ENCODE measurements at regions not wholly inside any gene's neighbourhood (a gene's known extent, or its start where the extent isn't known, plus 50 kb on each side); places are given as distances from the start of the nearest gene placed in this dataset.

DNA sequence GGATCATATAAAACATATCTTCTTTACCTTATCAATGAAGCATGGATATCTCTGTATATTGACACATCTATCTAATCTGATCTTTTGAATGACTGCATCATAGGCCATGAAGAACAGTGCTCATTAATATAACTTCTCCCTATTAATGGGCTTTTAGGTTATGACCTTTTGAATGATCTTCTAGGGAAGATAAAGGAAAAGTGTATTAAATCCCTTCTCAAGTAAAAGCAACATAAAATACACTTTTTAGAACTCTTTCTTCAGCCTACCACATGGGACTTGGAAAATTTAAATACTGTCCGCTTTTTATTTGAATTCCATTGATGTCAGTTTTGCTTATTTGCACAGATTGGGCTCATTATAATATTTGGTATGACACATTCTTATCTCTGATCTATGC, 425.4 kb downstream of the MED13L start:
- WGBS, 2 experiments (ENCODE audit: extremely low coverage in 1 of 2, insufficient coverage in 1 of 2, insufficient read length in 1 of 2, insufficient replicate concordance in 2 of 2, low coverage in 1 of 2, low lambda C conversion rate in 2 of 2, missing lambda C conversion rate in 1 of 2), result 97% methylated on average over 1 of the region's 1 CpG; no CpG with 5 or more reads in 1 of the 2 experiments
- TF ChIP-seq, protein P1, sequence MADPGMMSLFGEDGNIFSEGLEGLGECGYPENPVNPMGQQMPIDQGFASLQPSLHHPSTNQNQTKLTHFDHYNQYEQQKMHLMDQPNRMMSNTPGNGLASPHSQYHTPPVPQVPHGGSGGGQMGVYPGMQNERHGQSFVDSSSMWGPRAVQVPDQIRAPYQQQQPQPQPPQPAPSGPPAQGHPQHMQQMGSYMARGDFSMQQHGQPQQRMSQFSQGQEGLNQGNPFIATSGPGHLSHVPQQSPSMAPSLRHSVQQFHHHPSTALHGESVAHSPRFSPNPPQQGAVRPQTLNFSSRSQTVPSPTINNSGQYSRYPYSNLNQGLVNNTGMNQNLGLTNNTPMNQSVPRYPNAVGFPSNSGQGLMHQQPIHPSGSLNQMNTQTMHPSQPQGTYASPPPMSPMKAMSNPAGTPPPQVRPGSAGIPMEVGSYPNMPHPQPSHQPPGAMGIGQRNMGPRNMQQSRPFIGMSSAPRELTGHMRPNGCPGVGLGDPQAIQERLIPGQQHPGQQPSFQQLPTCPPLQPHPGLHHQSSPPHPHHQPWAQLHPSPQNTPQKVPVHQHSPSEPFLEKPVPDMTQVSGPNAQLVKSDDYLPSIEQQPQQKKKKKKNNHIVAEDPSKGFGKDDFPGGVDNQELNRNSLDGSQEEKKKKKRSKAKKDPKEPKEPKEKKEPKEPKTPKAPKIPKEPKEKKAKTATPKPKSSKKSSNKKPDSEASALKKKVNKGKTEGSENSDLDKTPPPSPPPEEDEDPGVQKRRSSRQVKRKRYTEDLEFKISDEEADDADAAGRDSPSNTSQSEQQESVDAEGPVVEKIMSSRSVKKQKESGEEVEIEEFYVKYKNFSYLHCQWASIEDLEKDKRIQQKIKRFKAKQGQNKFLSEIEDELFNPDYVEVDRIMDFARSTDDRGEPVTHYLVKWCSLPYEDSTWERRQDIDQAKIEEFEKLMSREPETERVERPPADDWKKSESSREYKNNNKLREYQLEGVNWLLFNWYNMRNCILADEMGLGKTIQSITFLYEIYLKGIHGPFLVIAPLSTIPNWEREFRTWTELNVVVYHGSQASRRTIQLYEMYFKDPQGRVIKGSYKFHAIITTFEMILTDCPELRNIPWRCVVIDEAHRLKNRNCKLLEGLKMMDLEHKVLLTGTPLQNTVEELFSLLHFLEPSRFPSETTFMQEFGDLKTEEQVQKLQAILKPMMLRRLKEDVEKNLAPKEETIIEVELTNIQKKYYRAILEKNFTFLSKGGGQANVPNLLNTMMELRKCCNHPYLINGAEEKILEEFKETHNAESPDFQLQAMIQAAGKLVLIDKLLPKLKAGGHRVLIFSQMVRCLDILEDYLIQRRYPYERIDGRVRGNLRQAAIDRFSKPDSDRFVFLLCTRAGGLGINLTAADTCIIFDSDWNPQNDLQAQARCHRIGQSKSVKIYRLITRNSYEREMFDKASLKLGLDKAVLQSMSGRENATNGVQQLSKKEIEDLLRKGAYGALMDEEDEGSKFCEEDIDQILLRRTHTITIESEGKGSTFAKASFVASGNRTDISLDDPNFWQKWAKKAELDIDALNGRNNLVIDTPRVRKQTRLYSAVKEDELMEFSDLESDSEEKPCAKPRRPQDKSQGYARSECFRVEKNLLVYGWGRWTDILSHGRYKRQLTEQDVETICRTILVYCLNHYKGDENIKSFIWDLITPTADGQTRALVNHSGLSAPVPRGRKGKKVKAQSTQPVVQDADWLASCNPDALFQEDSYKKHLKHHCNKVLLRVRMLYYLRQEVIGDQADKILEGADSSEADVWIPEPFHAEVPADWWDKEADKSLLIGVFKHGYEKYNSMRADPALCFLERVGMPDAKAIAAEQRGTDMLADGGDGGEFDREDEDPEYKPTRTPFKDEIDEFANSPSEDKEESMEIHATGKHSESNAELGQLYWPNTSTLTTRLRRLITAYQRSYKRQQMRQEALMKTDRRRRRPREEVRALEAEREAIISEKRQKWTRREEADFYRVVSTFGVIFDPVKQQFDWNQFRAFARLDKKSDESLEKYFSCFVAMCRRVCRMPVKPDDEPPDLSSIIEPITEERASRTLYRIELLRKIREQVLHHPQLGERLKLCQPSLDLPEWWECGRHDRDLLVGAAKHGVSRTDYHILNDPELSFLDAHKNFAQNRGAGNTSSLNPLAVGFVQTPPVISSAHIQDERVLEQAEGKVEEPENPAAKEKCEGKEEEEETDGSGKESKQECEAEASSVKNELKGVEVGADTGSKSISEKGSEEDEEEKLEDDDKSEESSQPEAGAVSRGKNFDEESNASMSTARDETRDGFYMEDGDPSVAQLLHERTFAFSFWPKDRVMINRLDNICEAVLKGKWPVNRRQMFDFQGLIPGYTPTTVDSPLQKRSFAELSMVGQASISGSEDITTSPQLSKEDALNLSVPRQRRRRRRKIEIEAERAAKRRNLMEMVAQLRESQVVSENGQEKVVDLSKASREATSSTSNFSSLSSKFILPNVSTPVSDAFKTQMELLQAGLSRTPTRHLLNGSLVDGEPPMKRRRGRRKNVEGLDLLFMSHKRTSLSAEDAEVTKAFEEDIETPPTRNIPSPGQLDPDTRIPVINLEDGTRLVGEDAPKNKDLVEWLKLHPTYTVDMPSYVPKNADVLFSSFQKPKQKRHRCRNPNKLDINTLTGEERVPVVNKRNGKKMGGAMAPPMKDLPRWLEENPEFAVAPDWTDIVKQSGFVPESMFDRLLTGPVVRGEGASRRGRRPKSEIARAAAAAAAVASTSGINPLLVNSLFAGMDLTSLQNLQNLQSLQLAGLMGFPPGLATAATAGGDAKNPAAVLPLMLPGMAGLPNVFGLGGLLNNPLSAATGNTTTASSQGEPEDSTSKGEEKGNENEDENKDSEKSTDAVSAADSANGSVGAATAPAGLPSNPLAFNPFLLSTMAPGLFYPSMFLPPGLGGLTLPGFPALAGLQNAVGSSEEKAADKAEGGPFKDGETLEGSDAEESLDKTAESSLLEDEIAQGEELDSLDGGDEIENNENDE (IDR thresholded peaks at IDR 0.05; ENCODE audit: insufficient replicate concordance, low read length), result no peak

More for the DNA sequence above, 425.4 kb downstream of the MED13L start:
- no peak overlapping the region for H2AK5ac ChIP-seq (ENCODE audit: low read depth, low read length)
- H3K4ac ChIP-seq (replicated peaks; ENCODE audit: insufficient read length, low read depth, low read length), result no peak overlapping the region
- no peak overlapping the region for H3K27ac ChIP-seq (ENCODE audit: low read depth, low read length)
- DNase-seq (ENCODE audit: low read depth in 1 of 2, low spot score in 2 of 2), result no peak
- H2BK12ac ChIP-seq (ENCODE audit: low read depth, low read length), result no peak overlapping the region
- no peak overlapping the region for H3K14ac ChIP-seq (ENCODE audit: insufficient read length)
- no peak overlapping the region for H3K56ac ChIP-seq (replicated peaks; ENCODE audit: insufficient read length, low read depth, low read length)
- CTCF ChIA-PET (ENCODE audit: partially characterized antibody), result interaction anchor here (0.7 kb wide), 1 partner anchor 15 kb away, joined by 4 read pairs; no protein-coding TSS in a partner anchor
- no peak overlapping the region for H2AFZ ChIP-seq (ENCODE audit: low read length)
- no peak overlapping the region for H4K91ac ChIP-seq (replicated peaks; ENCODE audit: insufficient read length, low read length)
- H2BK20ac ChIP-seq (ENCODE audit: low read length), result no peak overlapping the region
- no peak overlapping the region for H4K5ac ChIP-seq (ENCODE audit: insufficient read length, low read depth, low read length)
- H3K79me2 ChIP-seq (ENCODE audit: control insufficient read depth in 1 of 2, insufficient read depth in 2 of 2, low read length in 2 of 2), result no peaks in the 10 kb centered on the region
- H3K36me3 ChIP-seq (ENCODE audit: control insufficient read depth in 2 of 4, insufficient read depth in 4 of 4, low read length in 3 of 4), result no peaks in the 10 kb centered on the region
- H2BK120ac ChIP-seq (replicated peaks; ENCODE audit: low read depth, low read length), result no peak overlapping the region
- H3K18ac ChIP-seq (ENCODE audit: extremely low read depth, low read length), result no peak overlapping the region
- FAIRE-seq, result no peak
- H3K9me3 ChIP-seq (ENCODE audit: insufficient read depth in 2 of 2, low read depth in 1 of 2, low read length in 1 of 2), result peaks cover 0 to 5% of the 10 kb centered on the region in 2 experiments; a peak in 1 of 4 replicates
- no peak overlapping the region for H3K9ac ChIP-seq (replicated peaks in 1 of 4; ENCODE audit: extremely low read depth in 1 of 4, low read depth in 3 of 4, low read length in 3 of 4)
- no peak overlapping the region for H3K4me3 ChIP-seq (ENCODE audit: extremely low read depth in 1 of 4, insufficient read depth in 2 of 4, low read depth in 3 of 4, low read length in 4 of 4)
- H3K27me3 ChIP-seq (replicated peaks in 1 of 4; ENCODE audit: control insufficient read depth in 3 of 4, extremely low read depth in 1 of 4, insufficient read depth in 3 of 4, low read length in 3 of 4), result no peaks in the 10 kb centered on the region
- no peak overlapping the region for H2BK5ac ChIP-seq (ENCODE audit: low read depth, low read length)
- H3K79me1 ChIP-seq (ENCODE audit: low read depth, low read length), result no peaks in the 10 kb centered on the region
- no peak overlapping the region for H2BK15ac ChIP-seq (ENCODE audit: low read length)
- no peak overlapping the region for H3K4me2 ChIP-seq (ENCODE audit: insufficient read depth in 1 of 2, low read depth in 2 of 2, low read length in 2 of 2)
- POLR2A ChIA-PET (ENCODE audit: partially characterized antibody), result no interaction called here
- no peaks in the 10 kb centered on the region for H3K4me1 ChIP-seq (replicated peaks in 1 of 4; ENCODE audit: control insufficient read depth in 3 of 4, insufficient read depth in 4 of 4, low read length in 3 of 4)
- no peaks in the 10 kb centered on the region for H4K20me1 ChIP-seq (replicated peaks in 1 of 2; ENCODE audit: control insufficient read depth in 1 of 2, insufficient read depth in 2 of 2, low read length in 2 of 2)
- no peak overlapping the region for H3K23ac ChIP-seq (ENCODE audit: insufficient read length)
- no peak overlapping the region for H4K8ac ChIP-seq (ENCODE audit: extremely low read depth, insufficient read depth, low read length)
- H3K23me2 ChIP-seq (ENCODE audit: low read depth, low read length), result no peaks in the 10 kb centered on the region

Measured in H1 (cell line).